MM.1S (cell line): ENCODE measurements at regions not wholly inside any gene's neighbourhood (a gene's known extent, or its start where the extent isn't known, plus 50 kb on each side); places are given as distances from the start of the nearest gene placed in this dataset.

Experiments used
- DNase-seq: peaks from one replicate; pipeline ENCODE4 v3.0.0-alpha.2; 2015
- H2AFZ ChIP-seq: fragments of 300-600 bp; sonication (generic); 2 replicates; pipeline ENCODE4 v1.6.0; 2016; ENCODE audit warnings: antibody characterized with exemption, low read length
- H3F3A ChIP-seq: fragments of 300-600 bp; sonication (generic); 2 replicates; pipeline ENCODE4 v1.6.1; 2016; ENCODE audit warnings: mild to moderate bottlenecking, antibody characterized with exemption, low read length, moderate library complexity, mixed read lengths; ENCODE audit not compliant: insufficient read depth
- H3K27ac ChIP-seq: fragments of 300-600 bp; sonication (generic); 2 replicates; pipeline ENCODE4 v1.5.1; 2016; ENCODE audit warnings: mild to moderate bottlenecking, low read length
- H3K27me3 ChIP-seq: fragments of 300-600 bp; sonication (generic); replicated peaks from 2 replicates; pipeline ENCODE4 v1.6.0; 2016; ENCODE audit warnings: low read length; ENCODE audit not compliant: insufficient read depth
- H3K36me3 ChIP-seq: fragments of 300-600 bp; sonication (generic); replicated peaks from 2 replicates; pipeline ENCODE4 v1.6.1; 2016; ENCODE audit warnings: mild to moderate bottlenecking, low read length, mixed read lengths; ENCODE audit not compliant: insufficient read depth
- H3K4me1 ChIP-seq: fragments of 300-600 bp; sonication (generic); 2 replicates; pipeline ENCODE4 v1.6.1; 2016; ENCODE audit warnings: low read length, mixed read lengths
- H3K4me2 ChIP-seq: fragments of 300-600 bp; sonication (generic); 2 replicates; pipeline ENCODE4 v1.6.0; 2016; ENCODE audit warnings: low read depth, low read length
- H3K4me3 ChIP-seq: fragments of 300-600 bp; sonication (generic); 2 replicates; pipeline ENCODE4 v1.5.1; 2016; ENCODE audit warnings: low read length, mixed read lengths
- H3K79me2 ChIP-seq: fragments of 300-600 bp; sonication (generic); 2 replicates; pipeline ENCODE4 v1.6.1; 2016; ENCODE audit warnings: mixed run types, low read length, mixed read lengths
- H3K9ac ChIP-seq: fragments of 300-600 bp; sonication (generic); 2 replicates; pipeline ENCODE4 v1.6.1; 2016; ENCODE audit warnings: low read length, mixed read lengths
- H3K9me2 ChIP-seq: fragments of 300-600 bp; sonication (generic); replicated peaks from 2 replicates; pipeline ENCODE4 v1.6.1; 2016; ENCODE audit warnings: mild to moderate bottlenecking, low read length, mixed read lengths; ENCODE audit not compliant: insufficient read depth
- H3K9me3 ChIP-seq: fragments of 300-600 bp; sonication (generic); replicated peaks from 2 replicates; pipeline ENCODE4 v1.6.1; 2016; ENCODE audit warnings: mild to moderate bottlenecking, low read length, mixed read lengths; ENCODE audit not compliant: insufficient read depth
- H4K20me1 ChIP-seq: fragments of 300-600 bp; sonication (generic); 2 replicates; pipeline ENCODE4 v1.6.1; 2016; ENCODE audit warnings: mild to moderate bottlenecking, low read length, moderate library complexity, mixed read lengths; ENCODE audit not compliant: insufficient read depth
- EZH2 ChIP-seq: fragments of 300-600 bp; sonication (generic); optimal IDR thresholded peaks from 2 replicates; pipeline ENCODE3; 2017; ENCODE audit warnings: low read depth, mild to moderate bottlenecking, antibody characterized with exemption, low read length, mixed read lengths
- EZH2phosphoT487 ChIP-seq: fragments of 300-600 bp; sonication (generic); IDR thresholded peaks from 2 replicates; pipeline ENCODE4 v1.6.1; 2018; ENCODE audit warnings: antibody characterized with exemption, low read length
- TF ChIP-seq, protein P1 (sequence below): fragments of 300-600 bp; sonication (generic); IDR thresholded peaks from 2 replicates; pipeline ENCODE4 v1.5.1; 2016; ENCODE audit warnings: antibody characterized with exemption, low read length, mixed read lengths

DNA sequence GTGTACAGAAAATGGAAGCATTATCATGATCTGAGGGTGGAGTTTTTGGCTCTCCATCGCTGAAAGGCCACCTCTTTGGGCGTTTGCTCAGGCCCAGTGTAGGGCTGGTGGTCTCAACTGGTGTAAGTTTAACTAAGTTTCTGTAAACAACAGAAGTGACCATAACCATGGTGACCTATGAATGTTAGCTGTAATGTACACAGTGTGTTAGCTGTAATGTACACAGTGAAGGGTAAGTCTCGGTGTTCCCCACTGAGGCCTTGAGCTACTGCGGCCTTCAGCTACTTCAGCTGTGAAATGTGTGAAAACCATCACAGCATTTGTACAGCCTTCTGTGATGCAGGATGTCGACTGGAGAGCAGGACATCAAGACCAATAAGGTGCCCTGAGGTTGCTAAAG lies 185.2 kb downstream of the MYLK4 start:
- Histone ChIP-seq H3K27me3 (peaks cover 52% of the 10 kb centered on the region), H3K9me2 (no peaks in the 10 kb centered on the region)

DNA sequence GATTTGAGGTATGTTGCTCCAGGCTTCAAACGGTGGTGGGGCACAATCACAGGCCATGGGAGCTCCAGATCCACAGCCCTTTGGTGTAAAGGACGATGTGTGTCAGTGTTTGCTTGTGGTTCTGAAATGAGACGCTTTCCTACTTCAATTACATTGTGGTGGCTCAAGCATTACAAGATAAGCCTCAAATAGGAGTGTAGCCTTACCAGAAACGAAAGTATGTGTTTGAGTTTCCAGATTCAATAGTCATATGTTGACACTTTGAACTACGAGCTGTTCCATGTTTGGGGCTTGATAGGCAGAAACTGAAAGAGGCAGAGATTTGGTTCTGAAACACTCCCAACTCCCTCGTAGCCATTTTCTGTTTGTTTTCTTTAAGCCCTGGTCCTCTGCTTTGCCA lies 187.1 kb downstream of the MYLK4 start:
- Histone ChIP-seq H3K9me3 (no peaks in the 10 kb centered on the region), H3F3A (peaks cover 11% of the 10 kb centered on the region), H3K27ac (no peak overlapping the region), H4K20me1 (no peaks in the 10 kb centered on the region), H3K9me2 (no peaks in the 10 kb centered on the region), H3K9ac (no peak overlapping the region), H3K4me3 (peak overlapping the region; percentile 32; the same call in 1 of the 2 replicates), H3K27me3 (peaks cover 71% of the 10 kb centered on the region), H3K79me2 (no peaks in the 10 kb centered on the region), H2AFZ (no peak overlapping the region), H3K4me1 (peaks cover 12% of the 10 kb centered on the region), H3K4me2 (peak overlapping the region; percentile 70), H3K36me3 (no peaks in the 10 kb centered on the region)
- peak; percentile 90 for DNase-seq
- TF ChIP-seq EZH2phosphoT487 (no peak), EZH2 (no peak)
- TF ChIP-seq, protein P1, sequence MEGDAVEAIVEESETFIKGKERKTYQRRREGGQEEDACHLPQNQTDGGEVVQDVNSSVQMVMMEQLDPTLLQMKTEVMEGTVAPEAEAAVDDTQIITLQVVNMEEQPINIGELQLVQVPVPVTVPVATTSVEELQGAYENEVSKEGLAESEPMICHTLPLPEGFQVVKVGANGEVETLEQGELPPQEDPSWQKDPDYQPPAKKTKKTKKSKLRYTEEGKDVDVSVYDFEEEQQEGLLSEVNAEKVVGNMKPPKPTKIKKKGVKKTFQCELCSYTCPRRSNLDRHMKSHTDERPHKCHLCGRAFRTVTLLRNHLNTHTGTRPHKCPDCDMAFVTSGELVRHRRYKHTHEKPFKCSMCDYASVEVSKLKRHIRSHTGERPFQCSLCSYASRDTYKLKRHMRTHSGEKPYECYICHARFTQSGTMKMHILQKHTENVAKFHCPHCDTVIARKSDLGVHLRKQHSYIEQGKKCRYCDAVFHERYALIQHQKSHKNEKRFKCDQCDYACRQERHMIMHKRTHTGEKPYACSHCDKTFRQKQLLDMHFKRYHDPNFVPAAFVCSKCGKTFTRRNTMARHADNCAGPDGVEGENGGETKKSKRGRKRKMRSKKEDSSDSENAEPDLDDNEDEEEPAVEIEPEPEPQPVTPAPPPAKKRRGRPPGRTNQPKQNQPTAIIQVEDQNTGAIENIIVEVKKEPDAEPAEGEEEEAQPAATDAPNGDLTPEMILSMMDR = no peak

More for the DNA sequence above, 185.2 kb downstream of the MYLK4 start:
- Histone ChIP-seq H3K36me3 (no peaks in the 10 kb centered on the region), H3K4me1 (peaks cover 12% of the 10 kb centered on the region), H3F3A (peaks cover 11% of the 10 kb centered on the region), H3K9ac (no peak overlapping the region), H3K79me2 (no peaks in the 10 kb centered on the region), H2AFZ (no peak overlapping the region), H3K4me3 (no peak overlapping the region), H3K4me2 (no peak overlapping the region), H3K9me3 (no peaks in the 10 kb centered on the region), H4K20me1 (no peaks in the 10 kb centered on the region), H3K27ac (no peak overlapping the region)
- no peak for TF ChIP-seq EZH2
- no peak for DNase-seq

DNA sequence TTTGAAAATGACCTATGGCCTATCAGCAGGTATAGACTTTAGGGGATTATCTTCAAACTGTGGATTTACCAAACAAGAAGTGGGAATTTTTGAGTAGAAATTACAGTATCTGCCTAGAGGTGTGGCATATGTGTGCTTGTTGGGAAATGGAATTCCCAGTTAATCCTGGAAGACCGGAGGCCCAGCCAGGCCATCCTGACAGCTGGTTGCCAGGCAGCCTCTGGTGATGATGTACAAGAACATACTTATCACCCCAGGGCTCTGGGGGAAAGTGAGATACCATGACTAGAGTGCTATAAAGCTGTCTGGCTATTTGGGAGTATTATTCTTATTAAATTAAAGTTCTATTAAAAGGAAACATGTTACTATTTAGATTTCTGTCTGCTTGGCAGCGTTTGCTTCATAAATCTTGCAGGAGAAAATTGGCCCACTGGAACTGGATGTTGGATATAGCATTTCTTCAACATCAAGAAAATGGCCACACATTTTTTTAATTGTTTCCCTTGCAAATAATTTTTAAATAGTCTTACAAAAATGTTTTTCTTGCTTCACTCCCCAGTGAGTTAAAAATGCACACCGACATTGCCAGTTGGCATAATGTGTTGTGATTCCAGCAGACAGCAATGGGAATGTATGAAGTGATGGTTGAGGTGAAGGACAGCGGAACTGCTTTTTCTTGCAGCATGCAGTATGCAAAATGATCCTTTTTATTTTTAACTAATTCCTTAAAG lies 187.8 kb downstream of the MYLK4 start:
- no peak overlapping the region for H3K27ac ChIP-seq
- peaks cover 11% of the 10 kb centered on the region for H3F3A ChIP-seq
- H4K20me1 ChIP-seq = no peaks in the 10 kb centered on the region
- peak overlapping the region; percentile 20; the same call in 1 of the 2 replicates for H3K4me3 ChIP-seq
- peak overlapping the region; percentile 70 for H3K4me2 ChIP-seq
- peaks cover 75% of the 10 kb centered on the region for H3K27me3 ChIP-seq
- H3K9me3 ChIP-seq = no peaks in the 10 kb centered on the region
- no peaks in the 10 kb centered on the region for H3K36me3 ChIP-seq
- H3K9ac ChIP-seq = no peak overlapping the region
- TF ChIP-seq, protein P1 = no peak
- TF ChIP-seq EZH2 = no peak
- no peak for TF ChIP-seq EZH2phosphoT487
- H3K79me2 ChIP-seq = no peaks in the 10 kb centered on the region
- peaks cover 12% of the 10 kb centered on the region for H3K4me1 ChIP-seq
- no peak for DNase-seq
- no peak overlapping the region for H2AFZ ChIP-seq
- no peaks in the 10 kb centered on the region for H3K9me2 ChIP-seq
